ENCODE measurements at regions not wholly inside any gene's neighbourhood (a gene's known extent, or its start where the extent isn't known, plus 50 kb on each side); places are given as distances from the start of the nearest gene placed in this dataset.

DNA sequence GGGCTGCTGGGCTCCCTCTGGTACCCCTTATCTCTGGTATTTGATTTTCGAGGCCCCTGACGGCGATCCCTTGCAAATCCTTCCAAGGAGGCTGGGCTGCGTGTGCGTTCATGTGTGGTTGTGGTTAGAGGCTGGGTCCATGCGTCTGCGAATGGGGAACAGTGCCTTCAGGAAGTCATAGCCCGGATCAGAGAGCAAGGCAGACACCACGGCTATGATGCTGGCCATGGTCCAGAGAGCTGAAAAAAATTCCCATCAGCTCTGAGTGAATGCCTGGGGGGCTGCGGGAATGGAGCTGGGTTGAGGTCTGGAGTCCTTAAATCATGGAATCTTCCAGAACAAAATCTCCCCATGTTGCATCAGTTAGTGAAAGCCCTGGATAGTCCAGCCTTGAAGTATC is 145.5 kb downstream of the ACKR3 start:
- TF ChIP-seq CREB1 (IDR thresholded peaks at IDR 0.05) = no peak
- TF ChIP-seq CREB1 (CRISPR knock-in tag; IDR thresholded peaks at IDR 0.05) = no peak
- TF ChIP-seq HIVEP1 (CRISPR knock-in tag; IDR thresholded peaks at IDR 0.05) = no peak
- no peak for TF ChIP-seq TEAD2 (tag; IDR thresholded peaks at IDR 0.05)
- no peak for TF ChIP-seq MXI1 (IDR thresholded peaks at IDR 0.05; ENCODE audit: low read depth, low read length)
- TF ChIP-seq GABPA (tag; conservative IDR thresholded peaks at IDR 0.05; ENCODE audit: low read depth) = no peak
- TF ChIP-seq ZNF174 (CRISPR knock-in tag; IDR thresholded peaks at IDR 0.05) = no peak
- TF ChIP-seq, protein P1, sequence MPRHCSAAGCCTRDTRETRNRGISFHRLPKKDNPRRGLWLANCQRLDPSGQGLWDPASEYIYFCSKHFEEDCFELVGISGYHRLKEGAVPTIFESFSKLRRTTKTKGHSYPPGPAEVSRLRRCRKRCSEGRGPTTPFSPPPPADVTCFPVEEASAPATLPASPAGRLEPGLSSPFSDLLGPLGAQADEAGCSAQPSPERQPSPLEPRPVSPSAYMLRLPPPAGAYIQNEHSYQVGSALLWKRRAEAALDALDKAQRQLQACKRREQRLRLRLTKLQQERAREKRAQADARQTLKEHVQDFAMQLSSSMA (CRISPR knock-in tag; IDR thresholded peaks at IDR 0.05) = no peak
- TF ChIP-seq DDX20 (tag; IDR thresholded peaks at IDR 0.05; ENCODE audit: low read depth) = no peak
- TF ChIP-seq KLF6 (CRISPR knock-in tag; IDR thresholded peaks at IDR 0.05; ENCODE audit: borderline replicate concordance) = no peak
- TF ChIP-seq NR2C2 (CRISPR knock-in tag; IDR thresholded peaks at IDR 0.05) = no peak
- no peak for TF ChIP-seq NR2C2 (tag; IDR thresholded peaks at IDR 0.05)
- TF ChIP-seq ZNF449 (CRISPR knock-in tag; IDR thresholded peaks at IDR 0.05) = no peak

Measured in K562 (cell line).